GM12891 (cell line): ENCODE measurements at regions not wholly inside any gene's neighbourhood (a gene's known extent, or its start where the extent isn't known, plus 50 kb on each side); places are given as distances from the start of the nearest gene placed in this dataset.

Experiments
- PAX5 ChIP-seq: IDR thresholded peaks from 2 replicates; pipeline ENCODE4 v1.6.1; 2011; ENCODE audit warnings: low read length, moderate library complexity, mild to moderate bottlenecking; ENCODE audit not compliant: insufficient read depth, severe bottlenecking
- POLR2A ChIP-seq: IDR thresholded peaks from 2 replicates; pipeline ENCODE4 v1.6.1; 2011; ENCODE audit warnings: low read depth, low read length, control low read depth
- POLR2AphosphoS5 ChIP-seq: IDR thresholded peaks from 2 replicates; pipeline ENCODE4 v1.6.1; 2011; ENCODE audit warnings: low read depth, low read length, control low read depth

DNA sequence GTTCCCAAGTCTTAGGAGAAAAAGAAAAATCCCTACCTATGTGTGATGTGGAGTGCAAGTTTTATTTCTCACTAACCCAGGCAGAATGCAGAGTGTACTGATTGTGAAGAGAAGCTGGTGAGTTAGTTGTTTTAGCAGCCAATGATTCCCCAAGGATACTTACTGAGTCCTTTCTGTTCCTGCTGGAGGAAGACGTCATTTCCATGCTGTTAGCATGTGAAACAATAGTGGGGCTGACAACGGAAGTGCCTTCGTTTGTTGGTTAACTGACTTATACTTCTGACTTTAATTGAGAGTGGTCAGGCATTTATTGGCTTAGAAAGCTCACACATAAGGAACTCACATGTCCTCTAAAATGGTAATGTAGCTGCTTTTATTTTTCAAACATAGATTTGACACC lies 180.6 kb downstream of the MC4R start:
- TF ChIP-seq POLR2A = no peak
- no peak for TF ChIP-seq POLR2AphosphoS5
- TF ChIP-seq PAX5 = no peak
